BLaER1 (cell line): ENCODE measurements at regions not wholly inside any gene's neighbourhood (a gene's known extent, or its start where the extent isn't known, plus 50 kb on each side); places are given as distances from the start of the nearest gene placed in this dataset.
"Not testable (repeated sequence)": the region's sequence is repeated elsewhere in the genome, so short reads cannot be mapped to it uniquely, and the experiment has no call there.

Source experiments
- H3K27ac ChIP-seq: shearing (Covaris generic); formaldehyde crosslinking; 2 replicates; pipeline ENCODE4 v1.8.1; 2022
- H3K27me3 ChIP-seq: shearing (Covaris generic); formaldehyde crosslinking; 2 replicates; pipeline ENCODE4 v1.8.1; 2022
- H3K36me3 ChIP-seq: shearing (Covaris generic); formaldehyde crosslinking; 2 replicates; pipeline ENCODE4 v1.8.1; 2022
- H3K4me1 ChIP-seq: shearing (Covaris generic); formaldehyde crosslinking; 2 replicates; pipeline ENCODE4 v1.8.1; 2022
- H3K4me2 ChIP-seq: shearing (Covaris generic); formaldehyde crosslinking; 2 replicates; pipeline ENCODE4 v1.8.1; 2022
- H3K4me3 ChIP-seq: shearing (Covaris generic); formaldehyde crosslinking; 2 replicates; pipeline ENCODE4 v1.8.1; 2022
- H3K9ac ChIP-seq: shearing (Covaris generic); formaldehyde crosslinking; 2 replicates; pipeline ENCODE4 v1.8.1; 2022
- H3K9me3 ChIP-seq: shearing (Covaris generic); formaldehyde crosslinking; 2 replicates; pipeline ENCODE4 v1.8.1; 2022
- H4K20me1 ChIP-seq: shearing (Covaris generic); formaldehyde crosslinking; 2 replicates; pipeline ENCODE4 v1.8.1; 2022
- Cebpa-rat ChIP-seq: shearing (Covaris generic); IDR thresholded peaks from 2 replicates; pipeline ENCODE4 v1.8.1; 2022

DNA sequence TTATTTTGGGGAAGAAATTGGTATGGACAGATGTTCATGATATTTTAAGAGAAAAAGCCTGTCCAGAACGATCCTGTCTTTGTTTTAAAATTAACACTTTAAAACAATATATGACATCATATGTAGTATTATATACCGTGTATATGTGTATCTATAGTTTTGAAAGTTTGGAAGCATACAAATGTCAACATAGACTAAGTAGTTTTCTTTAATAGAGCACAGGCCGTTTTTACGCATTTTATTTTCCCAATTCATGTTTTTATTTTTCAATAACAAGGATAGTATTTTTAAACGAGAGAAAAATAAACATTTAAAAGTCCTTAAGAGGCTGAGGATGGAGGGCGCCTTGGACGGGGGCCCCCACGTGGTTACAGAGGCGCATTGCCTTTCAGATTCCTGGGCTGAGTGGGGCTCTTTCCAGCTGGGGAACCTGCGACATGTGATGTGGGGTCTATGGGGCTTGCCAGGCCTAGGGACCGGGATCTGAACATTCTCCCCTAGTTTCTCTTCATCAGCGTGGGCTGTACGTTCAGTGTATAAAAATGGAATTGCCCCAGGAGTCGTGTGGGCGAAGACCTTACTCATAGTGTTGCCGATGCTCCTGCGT, 127.8 kb upstream of the ZNF746 start:
- Histone ChIP-seq H3K27me3 (no peaks in the 10 kb centered on the region), H3K4me1 (peaks cover 33% of the 10 kb centered on the region), H3K4me2 (peak overlapping the region; percentile 83), H4K20me1 (peaks cover 40% of the 10 kb centered on the region), H3K9ac (peak overlapping the region; percentile 95; the same call in 1 of the 2 replicates), H3K4me3 (peak overlapping the region; percentile 97), H3K36me3 (peaks cover 25% of the 10 kb centered on the region), H3K27ac (peak overlapping the region; percentile 95), H3K9me3 (no peaks in the 10 kb centered on the region)
- TF ChIP-seq Cebpa-rat: no peak

DNA sequence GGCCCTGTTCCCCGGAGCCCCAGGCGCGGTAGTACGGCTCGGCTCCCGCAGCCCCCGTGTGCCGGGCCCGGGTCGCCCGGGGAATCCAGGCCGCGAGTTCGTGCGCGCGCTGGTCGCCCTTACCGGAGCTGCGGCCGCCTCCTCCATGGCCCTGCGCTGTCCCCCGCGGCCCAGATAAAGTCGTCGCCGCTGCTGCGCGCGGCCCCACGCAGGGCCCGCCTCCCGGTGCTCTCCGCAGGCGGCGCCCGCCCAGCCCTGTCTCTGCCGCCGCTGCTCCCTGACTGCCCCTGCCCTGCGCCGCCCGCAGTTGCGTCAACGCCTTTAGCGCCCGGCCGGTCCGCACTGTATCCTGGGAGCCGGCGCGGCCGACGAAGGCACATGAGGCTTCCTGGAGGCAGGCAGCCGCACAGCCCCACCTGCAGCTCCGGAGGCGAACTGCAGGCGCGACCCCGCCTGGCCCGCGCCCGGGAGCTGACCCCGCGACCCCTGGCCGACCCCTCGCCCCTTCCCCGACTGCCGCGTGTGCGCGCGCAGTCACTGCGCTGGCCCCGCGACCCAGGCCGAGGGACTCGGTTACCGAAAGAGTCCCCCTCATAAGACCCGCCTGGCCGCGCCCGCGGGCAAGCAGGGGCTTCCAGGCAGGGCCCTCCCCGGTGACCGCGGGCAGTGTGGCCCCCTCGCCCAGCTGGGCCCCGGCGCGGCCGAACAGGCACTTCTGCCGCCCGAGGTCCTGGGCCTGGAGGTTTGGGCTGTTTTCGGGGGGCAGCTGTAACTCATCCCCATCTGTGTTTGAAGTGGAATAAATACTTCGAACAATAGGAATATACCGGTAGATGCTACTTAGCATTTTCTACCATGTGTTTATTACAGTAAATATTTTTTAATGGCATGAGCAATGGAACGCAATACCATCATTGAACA, 127.1 kb upstream of the ZNF746 start:
- no peaks in the 10 kb centered on the region for H3K9me3 ChIP-seq
- peak overlapping the region; percentile 97 for H3K4me3 ChIP-seq
- peaks cover 48% of the 10 kb centered on the region for H4K20me1 ChIP-seq
- peak overlapping the region; percentile 91 for H3K4me2 ChIP-seq
- H3K36me3 ChIP-seq: peaks cover 33% of the 10 kb centered on the region
- TF ChIP-seq Cebpa-rat: peak; percentile 65
- peak overlapping the region; percentile 95 for H3K27ac ChIP-seq
- no peaks in the 10 kb centered on the region for H3K27me3 ChIP-seq
- H3K4me1 ChIP-seq: peaks cover 41% of the 10 kb centered on the region
- peak overlapping the region; percentile 95 for H3K9ac ChIP-seq

DNA sequence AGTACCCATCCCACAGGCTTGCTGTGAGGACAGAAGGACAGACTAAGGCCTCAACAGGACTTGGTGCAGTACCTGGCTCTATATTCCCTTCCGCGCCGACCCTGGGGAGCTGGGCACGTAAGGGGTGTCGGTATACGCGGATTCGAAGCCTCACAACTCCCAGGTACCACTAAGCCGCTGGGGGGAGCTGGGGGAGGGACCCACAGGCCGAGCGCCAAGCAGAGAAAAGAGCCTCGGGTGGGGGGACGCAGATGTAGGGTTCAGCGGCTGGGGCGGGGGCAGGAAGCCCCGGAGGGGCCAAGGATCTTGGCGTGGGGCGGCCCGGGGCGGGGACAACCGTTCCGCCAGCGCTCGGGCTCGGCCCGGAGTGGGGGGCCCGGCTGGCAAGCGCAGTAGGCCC, 126.4 kb upstream of the ZNF746 start:
- Histone ChIP-seq H4K20me1 (peaks cover 54% of the 10 kb centered on the region), H3K4me1 (peaks cover 42% of the 10 kb centered on the region), H3K36me3 (peaks cover 40% of the 10 kb centered on the region), H3K4me3 (peak overlapping the region; percentile 97), H3K9ac (peak overlapping the region; percentile 95), H3K9me3 (no peaks in the 10 kb centered on the region), H3K27me3 (no peaks in the 10 kb centered on the region), H3K27ac (peak overlapping the region; percentile 95), H3K4me2 (peak overlapping the region; percentile 91)
- no peak for TF ChIP-seq Cebpa-rat

DNA sequence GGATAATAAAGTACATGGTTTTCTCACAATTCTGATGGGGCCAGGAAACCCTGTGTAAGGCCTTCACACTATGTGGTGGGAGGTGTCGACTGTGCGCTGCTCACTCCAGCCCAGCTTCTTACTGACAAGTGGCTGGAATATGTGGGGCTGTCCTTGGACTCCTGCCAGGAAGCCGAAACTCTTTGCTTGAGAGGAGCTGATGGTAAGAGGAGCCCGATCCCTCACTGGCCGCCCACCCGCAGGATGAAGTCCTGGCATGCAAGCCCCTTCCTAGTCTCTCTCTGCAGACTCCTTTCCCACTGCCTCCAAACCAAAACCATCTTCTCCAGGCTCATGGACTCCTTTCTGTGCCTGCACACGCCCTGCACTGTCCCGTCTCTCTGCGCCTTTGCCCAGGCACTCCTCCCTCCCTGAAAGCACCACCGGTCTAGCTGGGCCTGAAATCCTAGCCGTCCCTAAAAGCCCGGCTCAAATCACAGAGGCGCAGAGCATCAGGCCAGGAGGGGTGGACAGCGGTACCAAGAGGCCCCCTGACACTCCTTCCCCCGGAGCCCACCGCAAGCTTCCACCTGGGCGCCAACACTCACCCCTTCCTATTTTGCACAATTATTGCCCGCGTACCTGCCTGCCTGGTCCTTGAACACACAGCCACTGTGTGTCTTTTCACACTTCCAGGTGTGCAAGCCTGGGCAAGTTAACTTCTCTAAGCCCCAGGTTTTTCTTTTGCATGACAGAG, 125.8 kb upstream of the ZNF746 start:
- H3K9me3 ChIP-seq, H3K27me3 ChIP-seq: not testable (repeated sequence)
- Histone ChIP-seq H3K9ac (peak overlapping the region; percentile 95), H3K27ac (peak overlapping the region; percentile 95), H3K4me2 (peak overlapping the region; percentile 91), H4K20me1 (peaks cover 58% of the 10 kb centered on the region), H3K36me3 (peaks cover 45% of the 10 kb centered on the region), H3K4me3 (peak overlapping the region; percentile 97), H3K4me1 (peaks cover 42% of the 10 kb centered on the region)

DNA sequence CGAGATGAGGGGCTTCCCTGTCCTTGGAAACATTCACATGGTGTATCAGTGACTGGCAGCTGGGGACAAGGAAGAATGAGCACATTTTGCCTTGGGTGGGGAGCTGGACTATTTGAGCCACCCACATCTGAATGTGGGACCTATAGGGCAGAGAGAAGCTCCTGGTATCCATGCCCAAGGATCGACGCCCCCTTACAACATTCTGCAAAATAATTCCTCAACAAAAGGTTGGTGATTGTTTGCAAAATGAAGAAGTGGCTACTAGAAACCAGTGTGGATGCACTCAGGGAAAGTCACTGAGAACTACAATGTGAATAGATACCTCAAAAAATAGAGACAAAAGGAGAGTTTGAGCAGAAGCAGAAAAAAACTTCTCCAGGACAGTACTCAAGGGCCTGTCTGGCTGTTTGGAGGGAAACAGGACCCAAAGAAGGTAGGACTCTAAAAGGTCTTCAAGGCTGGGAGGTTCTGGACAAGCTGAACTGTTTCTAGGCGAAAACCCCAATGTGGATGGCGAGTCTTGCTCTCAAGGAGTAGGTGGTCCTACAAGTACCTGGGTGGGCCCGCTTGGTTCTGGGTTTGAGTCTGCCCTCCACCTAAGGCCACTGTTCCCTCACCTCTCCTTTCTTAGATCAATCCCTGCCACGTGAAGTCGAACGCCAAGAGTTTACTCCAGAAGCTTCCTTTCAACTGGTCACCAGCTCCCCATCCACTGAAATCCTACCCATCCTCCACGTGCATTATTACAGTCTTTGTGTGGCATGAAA, 125.0 kb upstream of the ZNF746 start:
- Histone ChIP-seq H3K4me1 (peaks cover 42% of the 10 kb centered on the region), H3K36me3 (peaks cover 53% of the 10 kb centered on the region), H3K4me3 (peak overlapping the region; percentile 97; the same call in 1 of the 2 replicates), H3K9me3 (no peaks in the 10 kb centered on the region), H4K20me1 (peaks cover 59% of the 10 kb centered on the region), H3K27me3 (no peaks in the 10 kb centered on the region), H3K9ac (peak overlapping the region; percentile 95; the same call in 1 of the 2 replicates), H3K4me2 (peak overlapping the region; percentile 91), H3K27ac (no peak overlapping the region)
- no peak for TF ChIP-seq Cebpa-rat

DNA sequence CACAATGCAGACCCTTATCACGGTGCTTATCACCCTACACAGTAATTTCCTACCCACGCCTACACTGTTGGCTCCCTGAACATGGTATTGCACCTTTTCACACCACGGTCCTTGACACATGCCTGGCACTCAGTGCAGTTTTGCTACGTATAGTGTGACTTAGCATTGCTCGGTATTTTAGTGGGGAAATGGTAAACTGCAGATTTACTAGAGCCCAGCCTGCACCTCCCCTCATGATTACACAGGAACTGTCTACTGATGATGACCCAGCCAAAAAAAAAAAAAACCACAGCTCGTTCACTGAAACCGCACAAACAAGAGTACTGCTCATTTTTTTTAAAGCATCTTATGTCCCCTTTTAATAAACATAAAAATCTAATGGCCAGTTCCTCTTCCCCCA, 124.2 kb upstream of the ZNF746 start:
- H3K4me1 ChIP-seq: peaks cover 42% of the 10 kb centered on the region
- H3K9me3 ChIP-seq: no peaks in the 10 kb centered on the region
- H3K27me3 ChIP-seq: no peaks in the 10 kb centered on the region
- no peak overlapping the region for H3K27ac ChIP-seq
- H3K4me3 ChIP-seq: no peak overlapping the region
- no peak overlapping the region for H3K4me2 ChIP-seq
- no peak for TF ChIP-seq Cebpa-rat
- H4K20me1 ChIP-seq: peaks cover 68% of the 10 kb centered on the region
- H3K36me3 ChIP-seq: peaks cover 62% of the 10 kb centered on the region
- no peak overlapping the region for H3K9ac ChIP-seq

DNA sequence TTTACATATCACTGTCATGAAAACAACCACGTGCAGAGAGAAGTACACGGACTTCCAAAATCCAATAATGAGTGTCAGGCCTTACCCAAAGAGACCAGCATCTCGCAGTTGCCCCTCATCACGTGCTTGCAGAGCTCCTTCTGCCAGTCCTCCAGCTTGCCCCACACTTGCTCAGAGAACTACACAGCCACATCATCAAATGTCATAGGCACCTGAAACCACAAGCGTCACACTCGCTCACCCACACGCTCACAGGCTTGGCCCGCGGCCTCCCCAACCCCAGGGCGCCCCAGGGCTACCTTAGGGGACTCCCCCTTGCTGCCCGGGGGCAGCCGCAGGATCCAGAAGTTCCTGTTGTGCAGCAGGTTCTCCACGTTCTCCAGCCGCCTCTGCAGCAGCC, 123.4 kb upstream of the ZNF746 start:
- H3K4me2 ChIP-seq: peak overlapping the region; percentile 56
- no peak overlapping the region for H3K4me3 ChIP-seq
- peaks cover 76% of the 10 kb centered on the region for H4K20me1 ChIP-seq
- no peak for TF ChIP-seq Cebpa-rat
- H3K4me1 ChIP-seq: peaks cover 42% of the 10 kb centered on the region
- peaks cover 70% of the 10 kb centered on the region for H3K36me3 ChIP-seq
- no peak overlapping the region for H3K27ac ChIP-seq
- no peaks in the 10 kb centered on the region for H3K27me3 ChIP-seq
- H3K9me3 ChIP-seq: no peaks in the 10 kb centered on the region
- H3K9ac ChIP-seq: 0 out of 2 replicates have a peak overlapping the region, but pooled peaks have one; percentile 19

DNA sequence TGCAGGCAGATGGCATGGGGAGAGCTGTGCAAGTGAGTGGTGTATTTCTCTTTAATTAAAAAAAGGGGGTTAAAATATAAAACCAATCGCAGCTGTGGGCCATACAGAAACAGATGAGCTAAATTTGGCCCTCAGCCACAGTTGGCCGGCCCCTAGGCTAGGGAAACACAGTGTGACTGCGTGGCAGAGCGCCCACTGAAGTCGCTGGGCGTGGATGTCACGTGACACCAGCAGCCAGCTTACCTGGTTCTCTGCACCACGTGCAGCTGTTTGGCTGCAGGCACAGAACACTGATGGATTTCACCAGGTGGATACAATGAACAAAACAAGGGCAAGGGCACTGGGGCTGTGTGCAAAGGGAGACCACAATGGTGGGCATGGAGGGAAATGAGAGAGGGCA, 119.3 kb upstream of the ZNF746 start:
- Histone ChIP-seq H3K36me3 (peaks cover 100% of the 10 kb centered on the region), H3K27me3 (no peaks in the 10 kb centered on the region), H3K27ac (no peak overlapping the region), H3K9ac (no peak overlapping the region), H3K4me1 (peaks cover 15% of the 10 kb centered on the region), H3K4me2 (no peak overlapping the region), H3K9me3 (no peaks in the 10 kb centered on the region), H3K4me3 (no peak overlapping the region), H4K20me1 (peaks cover 78% of the 10 kb centered on the region)
- TF ChIP-seq Cebpa-rat: no peak

DNA sequence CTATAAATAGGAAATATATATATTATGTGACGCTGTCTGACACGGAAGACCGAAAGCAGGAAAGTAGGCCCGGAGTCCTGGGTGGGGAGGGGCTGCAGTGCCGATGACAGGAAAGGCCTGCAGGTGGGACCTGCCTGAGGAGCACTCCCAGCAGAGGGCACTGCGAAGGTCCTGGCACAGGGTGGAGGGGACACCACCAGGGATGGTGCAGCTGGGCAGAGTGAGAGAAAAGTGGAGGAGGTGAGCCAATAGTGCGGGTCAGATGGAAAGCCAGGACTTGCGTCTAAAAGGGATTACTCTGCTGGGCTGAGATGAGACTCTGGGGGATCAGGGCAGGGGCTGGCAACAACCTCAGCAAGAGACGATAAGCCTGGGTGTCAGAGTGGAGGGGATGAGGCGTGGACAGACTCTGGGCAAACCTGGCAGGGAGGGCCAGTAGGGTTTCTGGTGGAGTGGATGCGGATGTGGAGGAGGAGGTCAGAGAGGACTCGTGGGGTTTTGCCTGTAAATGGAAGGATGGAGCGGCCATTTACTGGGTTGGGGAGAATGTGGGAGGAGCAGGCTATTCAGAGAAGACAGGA, 118.2 kb upstream of the ZNF746 start:
- Histone ChIP-seq H3K9ac (no peak overlapping the region), H3K27me3 (no peaks in the 10 kb centered on the region), H3K27ac (no peak overlapping the region), H3K4me1 (peaks cover 12% of the 10 kb centered on the region), H3K36me3 (peaks cover 100% of the 10 kb centered on the region), H4K20me1 (peaks cover 67% of the 10 kb centered on the region), H3K4me3 (no peak overlapping the region), H3K9me3 (no peaks in the 10 kb centered on the region), H3K4me2 (no peak overlapping the region)
- no peak for TF ChIP-seq Cebpa-rat
